Testis (tissue), 2 donors: ENCODE measurements at regions not wholly inside any gene's neighbourhood (a gene's known extent, or its start where the extent isn't known, plus 50 kb on each side); places are given as distances from the start of the nearest gene placed in this dataset.

Experiments
- POLR2A ChIP-seq: fragments of 450-650 bp; IDR thresholded peaks from one replicate; pipeline ENCODE4 v1.6.1; 2017; ENCODE audit warnings: antibody characterized with exemption, mild to moderate bottlenecking, moderate library complexity
- TF ChIP-seq, protein P1 (sequence below), 3 experiments: fragments of 450-650 bp in 2 of 3; fragments of 200-600 bp in 1 of 3; sonication (generic) in 1 of 3; IDR thresholded peaks; one replicate each; pipeline ENCODE4 v1.5.1; 2016 to 2019; ENCODE audit warnings: antibody characterized with exemption in 3 of 3, mild to moderate bottlenecking in 2 of 3, moderate library complexity in 1 of 3

DNA sequence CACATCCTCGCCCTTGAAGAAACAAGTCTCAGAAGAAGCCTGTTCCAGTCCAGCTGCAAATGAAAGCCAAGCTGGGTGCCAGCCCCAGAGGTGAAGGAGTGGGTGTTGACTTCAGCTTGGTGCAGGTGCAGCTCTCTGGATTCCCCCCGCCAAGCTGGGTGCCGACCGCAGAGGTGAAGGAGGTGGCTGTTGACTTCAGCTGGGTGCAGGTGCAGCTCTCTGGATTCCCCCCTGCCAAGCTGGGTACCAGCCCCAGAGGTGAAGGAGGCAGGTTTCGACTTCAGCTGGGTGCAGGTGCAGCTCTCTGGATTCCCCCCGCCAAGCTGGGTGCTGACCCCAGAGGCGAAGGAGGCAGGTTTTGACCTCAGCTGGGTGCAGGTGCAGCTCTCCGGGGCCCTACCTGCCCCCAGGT is 1234.0 kb downstream of the TBC1D22A start:
- TF ChIP-seq, protein P1, sequence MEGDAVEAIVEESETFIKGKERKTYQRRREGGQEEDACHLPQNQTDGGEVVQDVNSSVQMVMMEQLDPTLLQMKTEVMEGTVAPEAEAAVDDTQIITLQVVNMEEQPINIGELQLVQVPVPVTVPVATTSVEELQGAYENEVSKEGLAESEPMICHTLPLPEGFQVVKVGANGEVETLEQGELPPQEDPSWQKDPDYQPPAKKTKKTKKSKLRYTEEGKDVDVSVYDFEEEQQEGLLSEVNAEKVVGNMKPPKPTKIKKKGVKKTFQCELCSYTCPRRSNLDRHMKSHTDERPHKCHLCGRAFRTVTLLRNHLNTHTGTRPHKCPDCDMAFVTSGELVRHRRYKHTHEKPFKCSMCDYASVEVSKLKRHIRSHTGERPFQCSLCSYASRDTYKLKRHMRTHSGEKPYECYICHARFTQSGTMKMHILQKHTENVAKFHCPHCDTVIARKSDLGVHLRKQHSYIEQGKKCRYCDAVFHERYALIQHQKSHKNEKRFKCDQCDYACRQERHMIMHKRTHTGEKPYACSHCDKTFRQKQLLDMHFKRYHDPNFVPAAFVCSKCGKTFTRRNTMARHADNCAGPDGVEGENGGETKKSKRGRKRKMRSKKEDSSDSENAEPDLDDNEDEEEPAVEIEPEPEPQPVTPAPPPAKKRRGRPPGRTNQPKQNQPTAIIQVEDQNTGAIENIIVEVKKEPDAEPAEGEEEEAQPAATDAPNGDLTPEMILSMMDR (IDR thresholded peaks at IDR 0.05), result no peak
- no peak for TF ChIP-seq POLR2A
